HUES6 (cell line): ENCODE measurements at regions not wholly inside any gene's neighbourhood (a gene's known extent, or its start where the extent isn't known, plus 50 kb on each side); places are given as distances from the start of the nearest gene placed in this dataset.
"Not testable (repeated sequence)": the region's sequence is repeated elsewhere in the genome, so short reads cannot be mapped to it uniquely, and the experiment has no call there.

Experiments
- H3K27ac ChIP-seq: 2 replicates; pipeline ENCODE4 v1.7.0; 2013; ENCODE audit warnings: low read depth, mild to moderate bottlenecking, low read length, inconsistent platforms
- H3K27me3 ChIP-seq: 2 replicates; pipeline ENCODE4 v1.6.1; 2013; ENCODE audit warnings: low read length; ENCODE audit not compliant: control insufficient read depth, insufficient read depth
- H3K36me3 ChIP-seq: 2 replicates; pipeline ENCODE4 v1.6.1; 2013; ENCODE audit warnings: low read length; ENCODE audit not compliant: control insufficient read depth, insufficient read depth
- H3K4me1 ChIP-seq: 2 replicates; pipeline ENCODE4 v1.6.1; 2013; ENCODE audit warnings: low read length; ENCODE audit not compliant: control insufficient read depth, insufficient read depth
- H3K4me3 ChIP-seq: 2 replicates; pipeline ENCODE4 v1.5.1; 2013; ENCODE audit warnings: low read depth, low read length
- H3K9ac ChIP-seq: one replicate; pipeline ENCODE4 v1.6.1; 2013; ENCODE audit warnings: mild to moderate bottlenecking, low read length
- H3K9me3 ChIP-seq: 2 replicates; pipeline ENCODE4 v1.6.1; 2013; ENCODE audit warnings: low read depth, low read length; ENCODE audit not compliant: control insufficient read depth, insufficient read depth

GRCh38 chr15:26051761-26052675, 188.9 kb upstream of the ATP10A start:
- H3K4me3 ChIP-seq: no peak overlapping the region
- 0 out of 2 replicates have a peak, but pooled peaks cover 6% of the 10 kb centered on the region for H3K4me1 ChIP-seq
- no peaks in the 10 kb centered on the region for H3K9me3 ChIP-seq
- H3K27ac ChIP-seq: no peak overlapping the region
- no peak overlapping the region for H3K9ac ChIP-seq
- no peaks in the 10 kb centered on the region for H3K27me3 ChIP-seq
- H3K36me3 ChIP-seq: no peaks in the 10 kb centered on the region

GRCh38 chr15:26050984-26051383, 187.9 kb upstream of the ATP10A start:
- no peaks in the 10 kb centered on the region for H3K36me3 ChIP-seq
- H3K4me3 ChIP-seq: no peak overlapping the region
- no peaks in the 10 kb centered on the region for H3K27me3 ChIP-seq
- H3K4me1 ChIP-seq: 0 out of 2 replicates have a peak, but pooled peaks cover 6% of the 10 kb centered on the region
- H3K27ac ChIP-seq: no peak overlapping the region
- no peaks in the 10 kb centered on the region for H3K9me3 ChIP-seq
- no peak overlapping the region for H3K9ac ChIP-seq

DNA sequence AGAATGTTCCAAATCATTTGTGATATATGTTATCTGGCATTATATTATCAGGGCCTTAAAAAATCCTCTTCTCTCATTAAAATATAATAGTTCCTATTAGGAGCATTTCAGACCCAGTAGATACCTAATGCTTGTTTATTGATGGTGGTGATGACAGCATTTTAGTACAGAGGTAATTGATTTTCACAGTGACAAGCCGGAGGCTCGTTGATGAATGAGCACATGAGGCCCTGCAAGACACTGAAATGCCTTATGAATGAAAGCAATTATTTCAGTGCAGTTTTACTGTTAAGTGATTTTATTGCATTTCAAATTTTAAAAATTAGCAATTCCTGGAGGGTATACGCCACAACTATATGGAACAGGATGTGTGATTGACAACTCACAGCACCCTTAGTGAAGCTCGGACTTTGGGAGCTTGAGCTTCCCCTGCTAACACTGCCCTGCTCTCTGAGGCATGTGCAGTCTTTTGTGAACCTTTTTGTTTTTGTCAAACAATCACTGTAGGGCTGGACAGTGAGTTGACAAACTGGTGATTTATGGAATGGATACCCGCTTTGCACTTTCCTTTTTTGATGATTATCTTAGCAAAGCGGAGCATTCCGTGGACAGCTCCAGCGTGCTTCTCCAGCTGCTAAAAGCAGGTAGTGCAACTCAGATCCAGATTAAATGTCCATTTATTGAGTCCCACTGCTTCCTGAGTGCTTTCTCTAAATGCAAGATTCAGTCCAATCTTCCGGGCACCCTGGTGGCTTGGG, 187.0 kb upstream of the ATP10A start:
- no peaks in the 10 kb centered on the region for H3K36me3 ChIP-seq
- H3K27ac ChIP-seq: no peak overlapping the region
- H3K9me3 ChIP-seq: no peaks in the 10 kb centered on the region
- no peak overlapping the region for H3K4me3 ChIP-seq
- H3K27me3 ChIP-seq: no peaks in the 10 kb centered on the region
- H3K9ac ChIP-seq: no peak overlapping the region
- 0 out of 2 replicates have a peak, but pooled peaks cover 6% of the 10 kb centered on the region for H3K4me1 ChIP-seq

DNA sequence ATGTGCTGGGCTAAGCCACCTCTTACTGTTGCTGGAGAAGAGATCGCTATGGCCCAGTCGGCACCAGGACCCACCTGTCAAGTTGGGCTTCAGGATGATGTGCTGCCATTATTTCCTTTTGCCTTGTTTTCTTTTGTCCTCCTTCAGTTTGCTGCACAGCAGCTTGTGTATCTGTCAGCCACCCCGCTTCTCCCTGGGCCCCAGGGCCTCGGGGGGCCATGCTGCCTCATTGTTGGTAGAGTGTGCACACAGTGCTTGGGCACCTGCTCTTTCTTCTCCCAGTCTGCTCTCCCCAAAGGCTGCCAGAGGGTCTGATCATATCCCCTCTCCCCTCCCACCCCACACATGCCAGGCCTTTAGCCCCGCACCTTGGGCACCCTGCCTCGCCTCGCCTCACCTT, 185.5 kb upstream of the ATP10A start:
- 0 out of 2 replicates have a peak, but pooled peaks cover 6% of the 10 kb centered on the region for H3K4me1 ChIP-seq
- no peaks in the 10 kb centered on the region for H3K9me3 ChIP-seq
- H3K27ac ChIP-seq: no peak overlapping the region
- H3K4me3 ChIP-seq: no peak overlapping the region
- no peaks in the 10 kb centered on the region for H3K36me3 ChIP-seq
- no peak overlapping the region for H3K9ac ChIP-seq
- H3K27me3 ChIP-seq: no peaks in the 10 kb centered on the region

GRCh38 chr15:26045516-26045915, 182.4 kb upstream of the ATP10A start:
- H3K27me3 ChIP-seq: no peaks in the 10 kb centered on the region
- no peak overlapping the region for H3K9ac ChIP-seq
- no peaks in the 10 kb centered on the region for H3K36me3 ChIP-seq
- no peak overlapping the region for H3K27ac ChIP-seq
- no peaks in the 10 kb centered on the region for H3K9me3 ChIP-seq
- H3K4me1 ChIP-seq: no peaks in the 10 kb centered on the region
- H3K4me3 ChIP-seq: no peak overlapping the region

DNA sequence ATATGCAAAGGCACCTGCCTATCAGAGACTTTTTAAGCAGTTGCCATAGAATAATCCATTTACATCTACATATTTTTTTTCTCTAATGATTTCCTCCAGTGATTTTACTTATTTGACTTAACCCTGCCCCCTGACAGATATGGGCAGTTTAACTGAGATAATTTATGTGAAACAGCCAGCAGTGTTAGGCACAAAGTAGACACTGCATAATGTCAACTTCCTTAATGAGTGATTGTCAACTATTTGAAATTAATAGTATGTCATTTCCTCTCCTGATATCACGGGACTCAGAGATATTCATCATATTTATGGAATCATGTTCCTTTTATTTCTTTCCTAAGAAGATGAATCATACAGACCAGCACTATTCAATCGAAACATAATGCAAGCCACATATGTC, 179.9 kb upstream of the ATP10A start:
- no peaks in the 10 kb centered on the region for H3K4me1 ChIP-seq
- H3K36me3 ChIP-seq: no peaks in the 10 kb centered on the region
- no peaks in the 10 kb centered on the region for H3K27me3 ChIP-seq
- H3K27ac ChIP-seq: no peak overlapping the region
- H3K9ac ChIP-seq: no peak overlapping the region
- no peak overlapping the region for H3K4me3 ChIP-seq
- no peaks in the 10 kb centered on the region for H3K9me3 ChIP-seq

- no peak overlapping the region for H3K4me3 ChIP-seq
- no peaks in the 10 kb centered on the region for H3K27me3 ChIP-seq
- no peaks in the 10 kb centered on the region for H3K36me3 ChIP-seq
- H3K27ac ChIP-seq: no peak overlapping the region
- no peaks in the 10 kb centered on the region for H3K4me1 ChIP-seq
- H3K9me3 ChIP-seq: no peaks in the 10 kb centered on the region
- H3K9ac ChIP-seq: no peak overlapping the region
Measured at GRCh38 chr15:26038693-26039092, 175.6 kb upstream of the ATP10A start.

DNA sequence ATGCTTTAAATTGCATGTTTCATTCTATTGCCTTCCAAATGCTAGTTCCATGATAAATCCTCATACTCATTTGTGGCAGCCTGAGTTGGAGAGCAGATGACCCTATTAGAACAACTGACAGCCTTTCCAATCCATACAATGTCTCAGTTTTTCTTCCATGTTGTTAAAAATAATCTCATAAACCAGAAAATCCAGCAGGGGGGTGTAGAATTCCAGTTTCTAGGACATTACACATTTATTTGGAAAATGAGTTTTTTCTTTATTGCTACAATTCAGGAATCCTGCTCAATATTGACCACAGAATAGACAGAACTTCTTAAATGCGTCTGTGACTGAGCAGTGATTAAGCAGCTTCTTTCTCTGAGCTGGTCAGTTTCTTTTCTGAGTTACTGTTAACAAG, 174.2 kb upstream of the ATP10A start:
- Histone ChIP-seq H3K27ac (no peak overlapping the region), H3K36me3 (no peaks in the 10 kb centered on the region), H3K9me3 (no peaks in the 10 kb centered on the region), H3K4me1 (no peaks in the 10 kb centered on the region), H3K4me3 (no peak overlapping the region), H3K27me3 (no peaks in the 10 kb centered on the region), H3K9ac (no peak overlapping the region)

DNA sequence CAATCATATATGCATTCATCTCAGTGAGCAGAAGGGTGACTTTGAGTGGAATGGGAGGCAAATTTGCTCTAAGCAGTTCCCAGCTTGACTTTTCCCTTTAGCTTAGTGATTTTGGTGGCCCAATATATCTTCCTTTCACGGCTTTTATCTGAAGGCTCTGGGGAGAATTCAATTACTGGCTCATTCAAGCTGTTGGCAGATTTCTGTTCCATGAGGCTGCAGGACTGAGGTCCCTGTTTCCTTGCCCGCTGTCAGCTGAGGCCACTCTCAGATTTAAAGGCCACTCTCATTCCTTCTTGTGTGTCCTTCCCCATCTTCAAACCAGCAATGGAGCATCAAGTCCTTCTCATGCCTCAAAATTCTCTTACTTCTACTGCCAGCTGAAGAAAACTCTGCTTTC, 170.4 kb upstream of the ATP10A start:
- no peak overlapping the region for H3K4me3 ChIP-seq
- peaks cover 2% of the 10 kb centered on the region for H3K4me1 ChIP-seq
- no peaks in the 10 kb centered on the region for H3K36me3 ChIP-seq
- no peaks in the 10 kb centered on the region for H3K27me3 ChIP-seq
- H3K9ac ChIP-seq: no peak overlapping the region
- no peaks in the 10 kb centered on the region for H3K9me3 ChIP-seq
- H3K27ac ChIP-seq: no peak overlapping the region

- Histone ChIP-seq H3K4me1 (peaks cover 8% of the 10 kb centered on the region), H3K9me3 (no peaks in the 10 kb centered on the region), H3K27ac (no peak overlapping the region), H3K36me3 (no peaks in the 10 kb centered on the region), H3K4me3 (no peak overlapping the region), H3K9ac (no peak overlapping the region), H3K27me3 (no peaks in the 10 kb centered on the region)
Measured at GRCh38 chr15:26032162-26032846, 169.2 kb upstream of the ATP10A start.

GRCh38 chr15:26029586-26029985, 166.5 kb upstream of the ATP10A start:
- not testable (repeated sequence) for H3K4me3 ChIP-seq, H3K27ac ChIP-seq, H3K4me1 ChIP-seq, H3K27me3 ChIP-seq, H3K9me3 ChIP-seq, H3K36me3 ChIP-seq, H3K9ac ChIP-seq
